HEK293 (cell line): ENCODE measurements at regions not wholly inside any gene's neighbourhood (a gene's known extent, or its start where the extent isn't known, plus 50 kb on each side); places are given as distances from the start of the nearest gene placed in this dataset.

Experiments used
- CTCF ChIA-PET: fragments of 350-600 bp; formaldehyde crosslinking; extraction: SDS; loops from one replicate; lab custom pipeline; 2021; ENCODE audit warnings: antibody characterized with exemption; lab: Yijun Ruan, JAX
- POLR2A ChIA-PET: fragments of 300-600 bp; formaldehyde crosslinking; extraction: SDS; loops from one replicate; lab custom pipeline; 2020; ENCODE audit warnings: antibody characterized with exemption, inconsistent platforms; lab: Yijun Ruan, JAX
- H3K27ac ChIP-seq: fragments of 200-500 bp; sonication (Bioruptor generic); 2 replicates; pipeline ENCODE4 v1.5.1; 2014; ENCODE audit warnings: low read depth, low read length, control low read depth, inconsistent platforms; ENCODE audit errors: extremely low read depth
- H3K36me3 ChIP-seq, 2 experiments: fragments of 200-500 bp in 1 of 2; sonication (Bioruptor generic) in 1 of 2; 1 replicate in 1 of 2; 2 replicates in 1 of 2; pipeline ENCODE4 v1.5.1; 2014 to 2017; ENCODE audit warnings: inconsistent platforms in 2 of 2, low read length in 2 of 2; ENCODE audit not compliant: control insufficient read depth in 2 of 2, insufficient read depth in 1 of 2
- H3K4me1 ChIP-seq: fragments of 200-500 bp; sonication (Bioruptor generic); 2 replicates; pipeline ENCODE4 v1.5.1; 2014; ENCODE audit warnings: mild to moderate bottlenecking, low read length, inconsistent platforms; ENCODE audit not compliant: control insufficient read depth, insufficient read depth
- H3K4me3 ChIP-seq: 2 replicates; pipeline ENCODE4 v1.5.1; 2011; ENCODE audit warnings: low read depth, mild to moderate bottlenecking, control low read depth, low read length, moderate library complexity
- H3K9me3 ChIP-seq: fragments of 200-500 bp; sonication (Bioruptor generic); 2 replicates; pipeline ENCODE4 v1.5.1; 2014; ENCODE audit warnings: low read depth, low read length, inconsistent platforms; ENCODE audit not compliant: control insufficient read depth, insufficient read depth
- SP7 ChIP-seq: fragments of 450-650 bp; formaldehyde crosslinking; IDR thresholded peaks from 2 replicates; pipeline ENCODE4 v1.5.1; 2016; ENCODE audit warnings: missing biosample characterization, missing genetic modification characterization
- TRIM28 ChIP-seq: IDR thresholded peaks from 2 replicates; pipeline ENCODE4 v1.6.1; 2011; ENCODE audit warnings: low read length, control low read depth, borderline replicate concordance
- ZBTB1 ChIP-seq: fragments of 450-650 bp; formaldehyde crosslinking; IDR thresholded peaks from 2 replicates; pipeline ENCODE4 v1.5.1; 2016; ENCODE audit warnings: missing biosample characterization, missing genetic modification characterization
- ZBTB21 ChIP-seq: fragments of 450-650 bp; formaldehyde crosslinking; IDR thresholded peaks from 2 replicates; pipeline ENCODE4 v1.5.1; 2017; ENCODE audit warnings: missing biosample characterization, missing genetic modification characterization
- ZEB2 ChIP-seq: fragments of 450-650 bp; formaldehyde crosslinking; IDR thresholded peaks from 2 replicates; pipeline ENCODE4 v1.5.1; 2016; ENCODE audit warnings: missing biosample characterization, missing genetic modification characterization
- ZFHX2 ChIP-seq: fragments of 450-650 bp; formaldehyde crosslinking; conservative IDR thresholded peaks from 2 replicates; pipeline ENCODE4 v1.5.1; 2016; ENCODE audit warnings: missing biosample characterization, missing genetic modification characterization
- ZNF112 ChIP-seq: fragments of 450-650 bp; formaldehyde crosslinking; IDR thresholded peaks from 2 replicates; pipeline ENCODE4 v1.5.0; 2017; ENCODE audit warnings: missing biosample characterization, missing genetic modification characterization
- ZNF19 ChIP-seq: fragments of 450-650 bp; formaldehyde crosslinking; IDR thresholded peaks from 2 replicates; pipeline ENCODE4; 2016; ENCODE audit warnings: missing biosample characterization, missing genetic modification characterization, low read depth
- ZNF302 ChIP-seq: fragments of 450-650 bp; formaldehyde crosslinking; IDR thresholded peaks from 2 replicates; pipeline ENCODE4 v1.5.1; 2016; ENCODE audit warnings: missing biosample characterization, missing genetic modification characterization, low read depth
- ZNF404 ChIP-seq: fragments of 450-650 bp; formaldehyde crosslinking; IDR thresholded peaks from 2 replicates; pipeline ENCODE4 v1.5.1; 2017; ENCODE audit warnings: missing biosample characterization, missing genetic modification characterization
- ZNF626 ChIP-seq: fragments of 450-650 bp; sonication (Bioruptor Pico); formaldehyde crosslinking; IDR thresholded peaks from 2 replicates; pipeline ENCODE4 v1.5.1; 2018; ENCODE audit warnings: missing biosample characterization, missing genetic modification characterization, inconsistent platforms
- ZNF677 ChIP-seq: fragments of 450-650 bp; IDR thresholded peaks from 2 replicates; pipeline ENCODE4 v1.5.0; 2018; ENCODE audit warnings: missing biosample characterization, mild to moderate bottlenecking, missing genetic modification characterization, moderate library complexity
- ZNF692 ChIP-seq: fragments of 450-650 bp; formaldehyde crosslinking; IDR thresholded peaks from 2 replicates; pipeline ENCODE4 v1.5.1; 2016; ENCODE audit warnings: missing biosample characterization, missing genetic modification characterization
- ZNF830 ChIP-seq: fragments of 450-650 bp; IDR thresholded peaks from 2 replicates; pipeline ENCODE4 v1.5.0; 2018; ENCODE audit warnings: missing biosample characterization, missing genetic modification characterization, low read depth, mild to moderate bottlenecking, moderate library complexity
- TF ChIP-seq, protein P1 (sequence below): fragments of 450-650 bp; formaldehyde crosslinking; IDR thresholded peaks from 2 replicates; pipeline ENCODE4 v1.5.1; 2016; ENCODE audit warnings: missing biosample characterization, missing genetic modification characterization
- TF ChIP-seq, protein P2 (sequence below): fragments of 450-650 bp; formaldehyde crosslinking; IDR thresholded peaks from 2 replicates; pipeline ENCODE4 v1.5.0; 2017; ENCODE audit warnings: missing biosample characterization, missing genetic modification characterization, borderline replicate concordance
- TF ChIP-seq, protein P3 (sequence below): fragments of 450-650 bp; formaldehyde crosslinking; IDR thresholded peaks from 2 replicates; pipeline ENCODE4 v1.5.1; 2017; ENCODE audit warnings: missing biosample characterization, missing genetic modification characterization
- TF ChIP-seq, protein P4 (sequence below): IDR thresholded peaks from 2 replicates; pipeline ENCODE4 v1.6.1; 2011; ENCODE audit warnings: mild to moderate bottlenecking, low read depth, low read length, borderline replicate concordance
- TF ChIP-seq, protein P5 (sequence below): fragments of 450-650 bp; formaldehyde crosslinking; IDR thresholded peaks from 2 replicates; pipeline ENCODE4 v1.5.1; 2016; ENCODE audit warnings: missing biosample characterization, missing genetic modification characterization, borderline replicate concordance

GRCh38 chr7:85703251-85704010 is 516.6 kb upstream of the SEMA3D start:
- ChIA-PET POLR2A (no interaction called here), CTCF (no interaction called here)
- TF ChIP-seq, protein P1, sequence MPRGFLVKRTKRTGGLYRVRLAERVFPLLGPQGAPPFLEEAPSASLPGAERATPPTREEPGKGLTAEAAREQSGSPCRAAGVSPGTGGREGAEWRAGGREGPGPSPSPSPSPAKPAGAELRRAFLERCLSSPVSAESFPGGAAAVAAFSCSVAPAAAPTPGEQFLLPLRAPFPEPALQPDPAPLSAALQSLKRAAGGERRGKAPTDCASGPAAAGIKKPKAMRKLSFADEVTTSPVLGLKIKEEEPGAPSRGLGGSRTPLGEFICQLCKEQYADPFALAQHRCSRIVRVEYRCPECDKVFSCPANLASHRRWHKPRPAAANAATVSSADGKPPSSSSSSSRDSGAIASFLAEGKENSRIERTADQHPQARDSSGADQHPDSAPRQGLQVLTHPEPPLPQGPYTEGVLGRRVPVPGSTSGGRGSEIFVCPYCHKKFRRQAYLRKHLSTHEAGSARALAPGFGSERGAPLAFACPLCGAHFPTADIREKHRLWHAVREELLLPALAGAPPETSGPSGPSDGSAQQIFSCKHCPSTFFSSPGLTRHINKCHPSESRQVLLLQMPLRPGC: no peak
- TF ChIP-seq ZBTB1 (tag by site-specific recombination) (no peak), ZBTB21 (tag by site-specific recombination) (no peak), ZNF692 (tag by site-specific recombination) (no peak), ZNF112 (tag by site-specific recombination) (no peak), ZNF302 (tag by site-specific recombination) (no peak), ZEB2 (tag by site-specific recombination) (no peak), ZFHX2 (tag by site-specific recombination) (no peak), SP7 (tag by site-specific recombination) (no peak)
- TF ChIP-seq, protein P2, sequence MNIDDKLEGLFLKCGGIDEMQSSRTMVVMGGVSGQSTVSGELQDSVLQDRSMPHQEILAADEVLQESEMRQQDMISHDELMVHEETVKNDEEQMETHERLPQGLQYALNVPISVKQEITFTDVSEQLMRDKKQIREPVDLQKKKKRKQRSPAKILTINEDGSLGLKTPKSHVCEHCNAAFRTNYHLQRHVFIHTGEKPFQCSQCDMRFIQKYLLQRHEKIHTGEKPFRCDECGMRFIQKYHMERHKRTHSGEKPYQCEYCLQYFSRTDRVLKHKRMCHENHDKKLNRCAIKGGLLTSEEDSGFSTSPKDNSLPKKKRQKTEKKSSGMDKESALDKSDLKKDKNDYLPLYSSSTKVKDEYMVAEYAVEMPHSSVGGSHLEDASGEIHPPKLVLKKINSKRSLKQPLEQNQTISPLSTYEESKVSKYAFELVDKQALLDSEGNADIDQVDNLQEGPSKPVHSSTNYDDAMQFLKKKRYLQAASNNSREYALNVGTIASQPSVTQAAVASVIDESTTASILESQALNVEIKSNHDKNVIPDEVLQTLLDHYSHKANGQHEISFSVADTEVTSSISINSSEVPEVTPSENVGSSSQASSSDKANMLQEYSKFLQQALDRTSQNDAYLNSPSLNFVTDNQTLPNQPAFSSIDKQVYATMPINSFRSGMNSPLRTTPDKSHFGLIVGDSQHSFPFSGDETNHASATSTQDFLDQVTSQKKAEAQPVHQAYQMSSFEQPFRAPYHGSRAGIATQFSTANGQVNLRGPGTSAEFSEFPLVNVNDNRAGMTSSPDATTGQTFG (tag by site-specific recombination): no peak
- TF ChIP-seq, protein P3, sequence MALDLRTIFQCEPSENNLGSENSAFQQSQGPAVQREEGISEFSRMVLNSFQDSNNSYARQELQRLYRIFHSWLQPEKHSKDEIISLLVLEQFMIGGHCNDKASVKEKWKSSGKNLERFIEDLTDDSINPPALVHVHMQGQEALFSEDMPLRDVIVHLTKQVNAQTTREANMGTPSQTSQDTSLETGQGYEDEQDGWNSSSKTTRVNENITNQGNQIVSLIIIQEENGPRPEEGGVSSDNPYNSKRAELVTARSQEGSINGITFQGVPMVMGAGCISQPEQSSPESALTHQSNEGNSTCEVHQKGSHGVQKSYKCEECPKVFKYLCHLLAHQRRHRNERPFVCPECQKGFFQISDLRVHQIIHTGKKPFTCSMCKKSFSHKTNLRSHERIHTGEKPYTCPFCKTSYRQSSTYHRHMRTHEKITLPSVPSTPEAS (tag by site-specific recombination): no peak
- TF ChIP-seq, protein P4, sequence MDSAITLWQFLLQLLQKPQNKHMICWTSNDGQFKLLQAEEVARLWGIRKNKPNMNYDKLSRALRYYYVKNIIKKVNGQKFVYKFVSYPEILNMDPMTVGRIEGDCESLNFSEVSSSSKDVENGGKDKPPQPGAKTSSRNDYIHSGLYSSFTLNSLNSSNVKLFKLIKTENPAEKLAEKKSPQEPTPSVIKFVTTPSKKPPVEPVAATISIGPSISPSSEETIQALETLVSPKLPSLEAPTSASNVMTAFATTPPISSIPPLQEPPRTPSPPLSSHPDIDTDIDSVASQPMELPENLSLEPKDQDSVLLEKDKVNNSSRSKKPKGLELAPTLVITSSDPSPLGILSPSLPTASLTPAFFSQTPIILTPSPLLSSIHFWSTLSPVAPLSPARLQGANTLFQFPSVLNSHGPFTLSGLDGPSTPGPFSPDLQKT: no peak
- Histone ChIP-seq H3K36me3 (no peaks in the 10 kb centered on the region), H3K9me3 (no peaks in the 10 kb centered on the region), H3K4me3 (no peak overlapping the region), H3K4me1 (no peaks in the 10 kb centered on the region), H3K27ac (no peak overlapping the region)

DNA sequence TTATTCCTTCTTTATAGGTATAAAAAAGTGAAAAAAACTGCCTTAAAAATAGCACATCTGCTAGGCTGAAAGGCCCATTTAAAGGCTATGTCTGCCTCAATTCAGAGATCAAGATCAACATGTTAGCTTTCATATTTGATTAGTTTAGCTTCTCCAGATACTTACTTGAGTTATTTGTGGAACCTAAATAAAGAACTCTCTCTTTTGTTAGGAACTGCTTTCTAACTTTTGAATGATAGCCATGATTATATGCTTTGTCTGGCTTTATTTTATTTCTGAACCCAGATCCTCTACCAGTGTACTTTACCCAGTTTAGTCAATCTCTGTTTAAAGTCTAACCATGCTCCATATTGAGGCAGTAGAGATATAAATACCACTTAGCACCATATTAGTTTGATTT is 515.5 kb upstream of the SEMA3D start:
- Histone ChIP-seq H3K4me1 (no peaks in the 10 kb centered on the region), H3K27ac (no peak overlapping the region), H3K36me3 (no peaks in the 10 kb centered on the region), H3K4me3 (no peak overlapping the region), H3K9me3 (no peaks in the 10 kb centered on the region)
- POLR2A ChIA-PET: no interaction called here
- TF ChIP-seq ZNF404 (tag by site-specific recombination) (no peak), TRIM28 (no peak), ZNF677 (no peak), ZNF626 (tag by site-specific recombination) (no peak), ZNF830 (no peak), ZNF19 (no peak)
- TF ChIP-seq, protein P5, sequence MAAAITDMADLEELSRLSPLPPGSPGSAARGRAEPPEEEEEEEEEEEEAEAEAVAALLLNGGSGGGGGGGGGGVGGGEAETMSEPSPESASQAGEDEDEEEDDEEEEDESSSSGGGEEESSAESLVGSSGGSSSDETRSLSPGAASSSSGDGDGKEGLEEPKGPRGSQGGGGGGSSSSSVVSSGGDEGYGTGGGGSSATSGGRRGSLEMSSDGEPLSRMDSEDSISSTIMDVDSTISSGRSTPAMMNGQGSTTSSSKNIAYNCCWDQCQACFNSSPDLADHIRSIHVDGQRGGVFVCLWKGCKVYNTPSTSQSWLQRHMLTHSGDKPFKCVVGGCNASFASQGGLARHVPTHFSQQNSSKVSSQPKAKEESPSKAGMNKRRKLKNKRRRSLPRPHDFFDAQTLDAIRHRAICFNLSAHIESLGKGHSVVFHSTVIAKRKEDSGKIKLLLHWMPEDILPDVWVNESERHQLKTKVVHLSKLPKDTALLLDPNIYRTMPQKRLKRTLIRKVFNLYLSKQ: no peak
- CTCF ChIA-PET: no interaction called here
